LNCaP clone FGC (cell line): ENCODE measurements at regions not wholly inside any gene's neighbourhood (a gene's known extent, or its start where the extent isn't known, plus 50 kb on each side); places are given as distances from the start of the nearest gene placed in this dataset.

Experiments
- DNase-seq: peaks from one replicate; pipeline ENCODE4 v3.0.0-alpha.2; 2011; ENCODE audit warnings: low read depth
- H3K4me3 ChIP-seq: 2 replicates; pipeline ENCODE4 v1.5.1; 2011; ENCODE audit warnings: mild to moderate bottlenecking, low read depth, low read length, control low read depth
- TF ChIP-seq, protein P1 (sequence below): IDR thresholded peaks from 2 replicates; pipeline ENCODE4 v1.5.1; 2012; ENCODE audit warnings: mild to moderate bottlenecking; ENCODE audit not compliant: control insufficient read depth, insufficient read depth; ENCODE audit errors: extremely low read depth

DNA sequence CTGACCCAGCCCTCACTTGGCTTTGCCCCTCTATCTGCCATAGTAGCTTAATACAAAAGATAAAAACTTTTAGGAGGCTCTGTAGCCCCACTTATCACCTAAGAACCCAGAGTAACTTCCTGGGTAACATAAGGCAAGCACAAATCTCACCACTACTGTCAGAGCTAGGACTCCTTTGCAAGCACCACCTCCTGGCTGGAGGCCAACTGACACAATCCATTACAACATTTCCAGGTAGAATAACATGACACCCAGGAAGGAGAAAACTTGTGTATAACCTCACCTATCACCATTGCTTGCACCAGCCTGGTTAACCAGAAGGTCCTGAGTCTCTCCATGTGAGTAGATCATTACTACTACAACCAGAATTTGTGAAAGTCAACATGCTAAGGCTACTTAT is 230.0 kb downstream of the TUSC7 start:
- H3K4me3 ChIP-seq, result no peak overlapping the region
- TF ChIP-seq, protein P1, sequence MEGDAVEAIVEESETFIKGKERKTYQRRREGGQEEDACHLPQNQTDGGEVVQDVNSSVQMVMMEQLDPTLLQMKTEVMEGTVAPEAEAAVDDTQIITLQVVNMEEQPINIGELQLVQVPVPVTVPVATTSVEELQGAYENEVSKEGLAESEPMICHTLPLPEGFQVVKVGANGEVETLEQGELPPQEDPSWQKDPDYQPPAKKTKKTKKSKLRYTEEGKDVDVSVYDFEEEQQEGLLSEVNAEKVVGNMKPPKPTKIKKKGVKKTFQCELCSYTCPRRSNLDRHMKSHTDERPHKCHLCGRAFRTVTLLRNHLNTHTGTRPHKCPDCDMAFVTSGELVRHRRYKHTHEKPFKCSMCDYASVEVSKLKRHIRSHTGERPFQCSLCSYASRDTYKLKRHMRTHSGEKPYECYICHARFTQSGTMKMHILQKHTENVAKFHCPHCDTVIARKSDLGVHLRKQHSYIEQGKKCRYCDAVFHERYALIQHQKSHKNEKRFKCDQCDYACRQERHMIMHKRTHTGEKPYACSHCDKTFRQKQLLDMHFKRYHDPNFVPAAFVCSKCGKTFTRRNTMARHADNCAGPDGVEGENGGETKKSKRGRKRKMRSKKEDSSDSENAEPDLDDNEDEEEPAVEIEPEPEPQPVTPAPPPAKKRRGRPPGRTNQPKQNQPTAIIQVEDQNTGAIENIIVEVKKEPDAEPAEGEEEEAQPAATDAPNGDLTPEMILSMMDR, result no peak

GRCh38 chr3:116940719-116941118 is 231.1 kb downstream of the TUSC7 start:
- H3K4me3 ChIP-seq, result no peak overlapping the region
- TF ChIP-seq, protein P1, result no peak
- DNase-seq, result no peak

More for the DNA sequence above, 230.0 kb downstream of the TUSC7 start:
- DNase-seq, result no peak

GRCh38 chr3:116946376-116946775 is 236.8 kb downstream of the TUSC7 start:
- TF ChIP-seq, protein P1, result no peak
- H3K4me3 ChIP-seq, result no peak overlapping the region
- DNase-seq, result no peak

DNA sequence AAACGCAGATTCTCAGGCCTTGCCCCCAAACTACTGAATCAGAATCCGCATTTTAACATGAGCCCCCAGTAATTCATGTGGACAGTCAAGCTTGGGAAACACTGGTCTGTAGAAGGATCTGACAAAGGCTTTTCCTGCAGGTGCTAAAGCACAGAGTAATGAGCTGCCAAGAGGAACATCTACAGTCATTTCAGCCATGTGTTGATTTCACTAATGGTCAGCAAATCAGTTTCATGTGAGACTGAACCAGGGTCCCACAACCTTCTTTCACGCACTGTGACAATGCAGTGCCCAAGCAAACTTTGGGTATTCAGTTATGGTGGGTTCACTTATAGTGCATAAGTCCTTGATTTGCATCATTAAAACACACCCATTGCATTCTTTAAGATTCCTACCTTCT is 237.6 kb downstream of the TUSC7 start:
- TF ChIP-seq, protein P1, result no peak
- H3K4me3 ChIP-seq, result no peak overlapping the region
- DNase-seq, result no peak

GRCh38 chr3:116947809-116948208 is 238.2 kb downstream of the TUSC7 start:
- H3K4me3 ChIP-seq, result no peak overlapping the region
- no peak for DNase-seq
- TF ChIP-seq, protein P1, result no peak

GRCh38 chr3:116950301-116951055 is 240.9 kb downstream of the TUSC7 start:
- H3K4me3 ChIP-seq, result no peak overlapping the region
- TF ChIP-seq, protein P1, result no peak
- DNase-seq, result no peak

DNA sequence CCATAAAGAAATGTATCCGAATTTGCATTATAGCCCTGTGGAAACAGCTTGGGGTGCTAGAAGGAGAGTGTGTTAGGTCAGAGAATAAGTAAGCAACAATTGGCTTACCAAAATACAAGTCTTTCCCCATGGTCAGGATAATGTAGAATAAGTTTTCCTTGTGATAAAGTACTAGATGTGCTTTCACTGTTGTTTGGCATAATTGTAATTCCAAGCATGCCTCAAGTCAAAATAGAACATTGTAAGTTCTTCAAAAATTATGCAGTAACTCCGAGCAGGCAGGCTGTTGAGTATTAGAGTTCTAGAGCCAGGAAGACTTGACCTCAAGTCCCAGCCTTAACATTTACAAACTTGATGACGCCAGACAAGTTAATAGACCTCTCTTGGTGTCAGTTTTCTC is 242.0 kb downstream of the TUSC7 start:
- no peak overlapping the region for H3K4me3 ChIP-seq
- TF ChIP-seq, protein P1, result no peak
- DNase-seq, result no peak
